ENCODE measurements at regions not wholly inside any gene's neighbourhood (a gene's known extent, or its start where the extent isn't known, plus 50 kb on each side); places are given as distances from the start of the nearest gene placed in this dataset.

DNA sequence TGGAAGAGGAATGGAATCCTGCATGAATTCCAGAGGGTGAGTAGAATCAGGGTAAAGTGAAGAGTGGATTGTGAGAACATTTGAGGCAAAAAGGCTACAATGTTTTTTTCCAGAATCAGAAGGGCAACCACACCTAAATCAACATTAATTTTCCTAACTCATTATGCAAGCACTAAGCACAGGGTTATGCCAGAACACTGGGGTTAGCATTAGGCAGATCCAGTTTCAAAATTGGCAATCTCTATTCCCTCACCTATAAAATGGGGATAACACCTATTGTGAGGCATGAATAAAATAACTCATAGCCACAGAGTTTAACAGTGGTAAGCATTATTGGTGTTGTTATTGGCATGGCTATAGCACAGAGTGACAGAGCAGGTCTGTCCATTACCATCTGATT lies 378.6 kb upstream of the FAT3 start:
- H3K4me3 ChIP-seq = no peak overlapping the region
- TF ChIP-seq POLR2A (IDR thresholded peaks at IDR 0.05) (no peak), CTCF (IDR thresholded peaks at IDR 0.05) (no peak)
- no peaks in the 10 kb centered on the region for H3K4me1 ChIP-seq
- no peak overlapping the region for H3K27ac ChIP-seq
- H3K9me3 ChIP-seq = no peaks in the 10 kb centered on the region
- DNase-seq = no peak
- H3K27me3 ChIP-seq = no peaks in the 10 kb centered on the region
- no peaks in the 10 kb centered on the region for H3K36me3 ChIP-seq
- no peak for ATAC-seq
- intact Hi-C loops (cut with DNase I) = no loop called here

DNA sequence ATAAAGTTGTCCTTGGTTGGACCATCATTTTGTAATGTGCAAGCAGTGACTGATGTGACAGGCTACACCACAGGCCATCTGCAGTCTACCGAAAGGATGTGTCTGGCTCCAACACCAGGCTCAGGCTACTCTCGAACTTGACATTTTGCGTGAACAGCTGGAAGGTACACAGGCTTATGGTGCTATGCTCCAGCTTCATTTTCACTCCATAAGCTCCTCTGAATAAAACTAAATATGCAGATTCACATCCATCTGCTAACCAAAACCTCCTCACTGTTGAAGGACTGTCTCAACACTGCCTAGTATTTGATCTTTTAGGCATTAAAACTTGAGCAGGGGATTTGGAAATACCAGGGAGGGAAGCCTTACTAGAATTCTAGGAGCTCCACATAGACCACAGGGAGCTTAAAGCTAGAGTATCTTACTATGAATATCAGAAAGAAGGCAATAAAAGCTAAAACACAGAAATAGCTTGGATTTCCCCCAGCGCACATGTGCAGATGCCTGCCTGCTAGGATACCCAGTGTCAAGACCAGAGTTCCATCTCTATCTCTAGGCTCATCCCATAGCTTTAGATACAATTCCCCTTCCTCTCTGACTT lies 383.9 kb upstream of the FAT3 start:
- 100% methylated on average over 2 of the region's 4 CpGs for WGBS (ENCODE audit: insufficient coverage, low coverage, low lambda C conversion rate, missing lambda C conversion rate)

DNA sequence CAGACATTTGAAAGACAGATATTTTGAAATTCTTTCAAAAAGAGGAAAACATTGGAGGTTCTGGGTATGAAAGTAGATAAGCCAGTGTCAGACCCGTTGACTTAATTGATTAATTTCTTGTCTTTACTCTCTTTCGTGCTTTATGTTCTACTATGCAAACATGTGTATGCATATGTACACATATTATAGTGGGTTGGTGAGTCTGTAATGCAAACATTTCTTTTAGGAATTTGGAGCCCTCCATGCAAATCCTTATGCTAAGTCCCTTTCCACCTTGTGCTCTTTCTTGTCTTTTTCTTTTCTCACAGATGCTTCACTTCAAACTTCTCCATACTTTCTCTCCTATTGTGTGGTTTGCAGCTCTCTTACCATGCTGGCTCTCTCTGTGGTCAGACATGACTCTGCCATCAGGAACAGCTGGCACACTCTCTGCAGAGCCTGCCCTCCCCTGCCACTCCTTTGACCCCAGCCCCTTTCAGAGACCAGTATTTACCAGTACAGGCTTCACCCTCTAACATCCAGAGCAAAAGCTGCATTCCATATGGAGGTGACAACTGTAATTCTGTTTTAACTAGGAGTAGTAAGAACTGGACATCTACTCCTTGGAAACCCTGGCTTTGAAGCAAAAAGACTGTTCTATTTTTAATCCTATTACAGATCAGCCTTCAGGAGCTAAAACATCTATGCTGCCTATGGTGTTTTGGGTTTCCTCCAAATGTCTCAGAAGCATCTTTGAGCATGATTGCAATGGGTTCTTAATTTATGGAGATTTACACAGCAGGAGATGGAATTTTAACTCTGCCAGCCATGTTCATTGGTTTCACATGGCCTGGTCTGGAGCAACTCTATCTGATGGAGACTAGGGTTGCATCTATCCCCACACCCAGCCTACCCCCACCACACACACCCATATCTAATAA lies 386.9 kb upstream of the FAT3 start:
- no peaks in the 10 kb centered on the region for H3K4me1 ChIP-seq
- intact Hi-C loops (cut with DNase I) = no loop called here
- H3K9me3 ChIP-seq = no peaks in the 10 kb centered on the region
- H3K27me3 ChIP-seq = no peaks in the 10 kb centered on the region
- no peak overlapping the region for H3K4me3 ChIP-seq
- TF ChIP-seq POLR2A (IDR thresholded peaks at IDR 0.05) (no peak), CTCF (IDR thresholded peaks at IDR 0.05) (no peak)
- no peak overlapping the region for H3K27ac ChIP-seq
- DNase-seq = no peak
- 27% methylated on average over 2 of the region's 2 CpGs for WGBS (ENCODE audit: insufficient coverage, low coverage, low lambda C conversion rate, missing lambda C conversion rate)
- ATAC-seq = no peak
- no peaks in the 10 kb centered on the region for H3K36me3 ChIP-seq

More for the DNA sequence above, 383.9 kb upstream of the FAT3 start:
- H3K27ac ChIP-seq = no peak overlapping the region
- H3K4me3 ChIP-seq = no peak overlapping the region
- no peak for DNase-seq
- TF ChIP-seq POLR2A (IDR thresholded peaks at IDR 0.05) (no peak), CTCF (IDR thresholded peaks at IDR 0.05) (no peak)
- no peaks in the 10 kb centered on the region for H3K27me3 ChIP-seq
- intact Hi-C loops (cut with DNase I) = no loop called here
- no peak for ATAC-seq
- H3K9me3 ChIP-seq = no peaks in the 10 kb centered on the region
- H3K36me3 ChIP-seq = no peaks in the 10 kb centered on the region
- no peaks in the 10 kb centered on the region for H3K4me1 ChIP-seq

GRCh38 chr11:91835051-91835560 lies 389.5 kb upstream of the FAT3 start:
- no peak for DNase-seq
- no peak overlapping the region for H3K27ac ChIP-seq
- 86% methylated on average over 2 of the region's 3 CpGs for WGBS (ENCODE audit: insufficient coverage, low coverage, low lambda C conversion rate, missing lambda C conversion rate)

More at GRCh38 chr11:91835051-91835560, 389.5 kb upstream of the FAT3 start:
- Histone ChIP-seq H3K27me3 (no peaks in the 10 kb centered on the region), H3K36me3 (no peaks in the 10 kb centered on the region), H3K9me3 (no peaks in the 10 kb centered on the region), H3K4me3 (no peak overlapping the region), H3K4me1 (no peaks in the 10 kb centered on the region)
- ATAC-seq = no peak
- intact Hi-C loops (cut with DNase I) = no loop called here
- TF ChIP-seq POLR2A (IDR thresholded peaks at IDR 0.05) = no peak
- TF ChIP-seq CTCF (IDR thresholded peaks at IDR 0.05) = no peak
